ENCODE measurements at regions not wholly inside any gene's neighbourhood (a gene's known extent, or its start where the extent isn't known, plus 50 kb on each side); places are given as distances from the start of the nearest gene placed in this dataset.

- Histone ChIP-seq H3K27me3 (no peaks in the 10 kb centered on the region), H3K36me3 (no peaks in the 10 kb centered on the region), H3K27ac (no peak overlapping the region), H3K9me3 (no peaks in the 10 kb centered on the region), H3K4me1 (peaks cover 0 to 5% (median 2%) of the 10 kb centered on the region in 4 donors), H3K4me3 (no peak overlapping the region)
- TF ChIP-seq, protein P1, sequence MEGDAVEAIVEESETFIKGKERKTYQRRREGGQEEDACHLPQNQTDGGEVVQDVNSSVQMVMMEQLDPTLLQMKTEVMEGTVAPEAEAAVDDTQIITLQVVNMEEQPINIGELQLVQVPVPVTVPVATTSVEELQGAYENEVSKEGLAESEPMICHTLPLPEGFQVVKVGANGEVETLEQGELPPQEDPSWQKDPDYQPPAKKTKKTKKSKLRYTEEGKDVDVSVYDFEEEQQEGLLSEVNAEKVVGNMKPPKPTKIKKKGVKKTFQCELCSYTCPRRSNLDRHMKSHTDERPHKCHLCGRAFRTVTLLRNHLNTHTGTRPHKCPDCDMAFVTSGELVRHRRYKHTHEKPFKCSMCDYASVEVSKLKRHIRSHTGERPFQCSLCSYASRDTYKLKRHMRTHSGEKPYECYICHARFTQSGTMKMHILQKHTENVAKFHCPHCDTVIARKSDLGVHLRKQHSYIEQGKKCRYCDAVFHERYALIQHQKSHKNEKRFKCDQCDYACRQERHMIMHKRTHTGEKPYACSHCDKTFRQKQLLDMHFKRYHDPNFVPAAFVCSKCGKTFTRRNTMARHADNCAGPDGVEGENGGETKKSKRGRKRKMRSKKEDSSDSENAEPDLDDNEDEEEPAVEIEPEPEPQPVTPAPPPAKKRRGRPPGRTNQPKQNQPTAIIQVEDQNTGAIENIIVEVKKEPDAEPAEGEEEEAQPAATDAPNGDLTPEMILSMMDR (IDR thresholded peaks at IDR 0.05), result no peak
- DNase-seq, result no peak
- intact Hi-C loops (cut with DNase I; ENCODE audit: low total_unique reads), result no loop called here
These were observed 69.4 kb downstream of the SAMD9 start for GRCh38 chr7:93048136-93048930.

GRCh38 chr7:93047514-93048099, 70.2 kb downstream of the SAMD9 start:
- H3K27me3 ChIP-seq, result no peaks in the 10 kb centered on the region
- H3K4me3 ChIP-seq, result no peak overlapping the region
- no peak overlapping the region for H3K27ac ChIP-seq
- H3K9me3 ChIP-seq, result no peaks in the 10 kb centered on the region
- no peaks in the 10 kb centered on the region for H3K36me3 ChIP-seq
- no peak for DNase-seq
- H3K4me1 ChIP-seq, result peaks cover 0 to 7% (median 3%) of the 10 kb centered on the region in 4 donors
- TF ChIP-seq, protein P1 (IDR thresholded peaks at IDR 0.05), result no peak
- intact Hi-C loops (cut with DNase I; ENCODE audit: low total_unique reads), result no loop called here

DNA sequence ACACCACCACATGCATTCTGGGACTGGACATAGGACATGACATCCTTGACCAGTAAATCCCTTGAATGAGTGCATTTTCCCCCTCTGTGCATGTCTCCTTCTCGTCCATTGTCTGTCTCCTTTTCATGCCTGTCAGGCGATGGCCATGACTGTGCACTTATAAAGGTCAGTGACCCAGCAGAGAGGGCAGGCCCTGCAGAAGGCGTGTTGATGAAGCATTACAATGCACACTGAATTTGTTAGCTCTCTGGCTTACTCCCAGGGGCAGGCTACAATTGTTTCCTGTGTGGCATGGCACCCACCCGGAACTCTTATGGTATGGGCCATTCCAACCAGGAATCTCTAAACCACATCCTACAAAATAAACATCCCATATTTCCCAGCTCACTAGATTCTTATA, 71.1 kb downstream of the SAMD9 start:
- TF ChIP-seq, protein P1 (IDR thresholded peaks at IDR 0.05), result no peak
- no peak for DNase-seq
- Histone ChIP-seq H3K4me3 (no peak overlapping the region), H3K9me3 (no peaks in the 10 kb centered on the region), H3K27me3 (no peaks in the 10 kb centered on the region), H3K27ac (no peak overlapping the region), H3K36me3 (no peaks in the 10 kb centered on the region), H3K4me1 (peaks cover 0 to 7% (median 3%) of the 10 kb centered on the region in 4 donors)
- intact Hi-C loops (cut with DNase I; ENCODE audit: low total_unique reads), result no loop called here

DNA sequence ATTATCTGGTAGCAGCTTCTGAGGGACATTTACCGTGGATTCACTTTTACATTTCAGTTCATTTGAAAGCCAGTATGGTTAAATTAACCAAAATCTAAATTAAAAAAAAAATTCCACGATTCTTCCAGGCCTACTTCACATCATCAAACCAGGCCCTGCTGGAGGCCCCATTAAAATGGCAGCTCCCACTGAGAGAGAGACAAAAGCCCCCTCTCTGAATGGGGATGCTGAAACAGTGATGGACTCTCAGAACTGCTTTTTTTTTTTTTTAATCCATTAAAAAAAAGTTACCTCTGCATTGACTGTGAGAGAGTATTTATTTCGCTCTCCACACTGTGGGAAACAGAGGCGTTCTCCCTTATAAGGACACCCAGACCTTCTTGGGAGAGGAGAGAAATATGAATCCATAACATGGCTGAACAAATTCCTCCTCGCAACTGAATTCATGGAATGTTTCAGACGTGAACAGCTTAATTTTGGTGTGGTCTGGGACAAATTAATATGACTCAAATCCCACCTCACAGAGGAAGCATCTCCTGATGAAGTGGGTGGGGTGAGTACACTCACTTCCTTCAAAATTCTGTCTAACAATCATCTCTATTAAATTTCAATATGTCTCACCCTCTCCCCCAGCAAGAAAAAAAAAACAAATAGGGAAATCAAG, 73.5 kb downstream of the SAMD9 start:
- Histone ChIP-seq H3K36me3 (no peaks in the 10 kb centered on the region), H3K9me3 (no peaks in the 10 kb centered on the region), H3K27ac (no peak overlapping the region), H3K4me3 (no peak overlapping the region), H3K27me3 (no peaks in the 10 kb centered on the region), H3K4me1 (peaks cover 0 to 7% (median 3%) of the 10 kb centered on the region in 4 donors)
- intact Hi-C loops (cut with DNase I; ENCODE audit: low total_unique reads), result no loop called here
- TF ChIP-seq, protein P1 (IDR thresholded peaks at IDR 0.05), result no peak
- no peak for DNase-seq

- DNase-seq, result no peak
- peak overlapping the region; percentile 35 to 48 for H3K4me3 ChIP-seq
- no peaks in the 10 kb centered on the region for H3K36me3 ChIP-seq
- no peak overlapping the region for H3K27ac ChIP-seq
- intact Hi-C loops (cut with DNase I; ENCODE audit: low total_unique reads), result no loop called here
- no peaks in the 10 kb centered on the region for H3K27me3 ChIP-seq
- no peaks in the 10 kb centered on the region for H3K9me3 ChIP-seq
- TF ChIP-seq, protein P1 (IDR thresholded peaks at IDR 0.05), result no peak
- peaks cover 0 to 7% (median 3%) of the 10 kb centered on the region in 4 donors for H3K4me1 ChIP-seq
These were observed 74.3 kb downstream of the SAMD9 start for GRCh38 chr7:93043385-93043985.
